GM21381 (cell line): ENCODE measurements at regions not wholly inside any gene's neighbourhood (a gene's known extent, or its start where the extent isn't known, plus 50 kb on each side); places are given as distances from the start of the nearest gene placed in this dataset.
A peak's percentile ranks its signal among the peaks of the same experiment; 100 is the strongest.

Experiments
- ATAC-seq: cut with Tn5 transposase; IDR thresholded peaks from one replicate; pipeline ENCODE4 v1.9.1; 2021; ENCODE audit warnings: mild to moderate bottlenecking, moderate library complexity; ENCODE audit not compliant: unreplicated experiment

DNA sequence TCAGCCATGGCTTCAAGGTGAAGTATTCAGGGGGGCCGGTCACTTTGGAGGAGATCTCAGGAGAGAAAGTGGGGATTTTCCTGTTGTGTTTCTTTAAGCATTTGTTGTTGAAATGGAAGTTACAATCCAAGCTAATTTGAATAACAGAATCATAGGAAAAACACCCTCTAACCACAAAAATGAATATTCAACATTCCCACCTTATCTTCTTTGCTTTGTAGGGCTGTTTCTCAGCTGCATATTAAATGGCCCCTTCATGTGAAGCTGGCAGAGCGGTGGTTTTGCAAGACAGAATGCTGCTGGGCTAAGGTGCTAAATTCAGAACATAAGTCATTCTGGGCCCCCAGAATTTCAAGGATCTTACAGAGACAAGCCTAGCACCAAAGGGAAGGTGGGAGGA is 279.0 kb downstream of the RRAGC start:
- no peak for ATAC-seq

DNA sequence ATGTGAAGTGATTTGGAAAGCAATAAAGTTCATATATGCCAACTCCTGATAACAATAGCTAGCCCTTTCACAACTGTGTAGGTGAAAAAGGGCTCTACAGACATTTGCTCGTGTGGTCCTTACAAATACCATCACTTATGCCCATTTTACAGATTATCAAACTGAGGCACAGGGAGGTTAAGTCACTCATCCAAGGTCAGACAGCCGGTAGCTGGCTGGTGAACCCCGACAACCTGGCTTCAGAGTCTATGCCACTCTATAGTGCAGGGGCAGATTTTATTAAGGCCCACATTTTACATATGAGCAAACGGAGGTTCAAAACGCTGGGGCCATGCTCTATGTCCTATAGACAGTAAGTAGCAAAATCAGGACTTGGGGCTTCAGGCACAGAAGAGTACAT is 280.5 kb downstream of the RRAGC start:
- no peak for ATAC-seq

DNA sequence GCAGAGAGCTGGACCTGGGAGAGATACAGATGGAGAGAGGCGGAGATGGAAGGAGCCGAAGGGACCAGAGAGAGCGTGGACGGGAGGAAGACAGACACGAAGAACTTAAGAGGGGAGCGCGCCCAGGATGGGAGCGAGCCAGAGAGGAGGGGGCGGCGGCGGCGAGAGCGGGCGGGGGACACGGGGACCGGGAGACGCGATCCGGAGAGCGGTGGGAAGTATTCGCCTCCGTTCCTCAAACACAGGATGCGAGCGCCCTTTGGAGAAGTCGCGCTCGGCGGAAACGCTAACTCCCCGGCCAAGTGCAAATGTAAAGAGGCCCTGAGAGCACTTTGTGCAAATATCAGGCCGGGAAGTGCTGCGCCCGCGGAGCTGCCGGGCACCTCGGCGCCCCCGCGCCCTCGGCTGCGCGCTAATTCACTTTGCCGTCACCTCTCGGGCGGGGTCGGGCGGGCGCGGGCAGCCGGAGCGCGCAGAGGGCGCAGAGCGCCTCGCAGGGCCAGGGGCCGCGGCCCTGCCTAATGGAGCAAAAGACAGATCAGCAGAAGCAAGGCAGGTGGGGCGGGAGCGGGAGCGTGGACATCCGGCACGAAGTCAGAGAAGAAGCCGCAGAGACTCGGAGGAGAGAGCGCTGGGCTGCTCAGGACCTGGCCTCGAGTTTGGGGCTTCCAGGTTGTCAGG is 281.2 kb downstream of the RRAGC start:
- no peak for ATAC-seq

DNA sequence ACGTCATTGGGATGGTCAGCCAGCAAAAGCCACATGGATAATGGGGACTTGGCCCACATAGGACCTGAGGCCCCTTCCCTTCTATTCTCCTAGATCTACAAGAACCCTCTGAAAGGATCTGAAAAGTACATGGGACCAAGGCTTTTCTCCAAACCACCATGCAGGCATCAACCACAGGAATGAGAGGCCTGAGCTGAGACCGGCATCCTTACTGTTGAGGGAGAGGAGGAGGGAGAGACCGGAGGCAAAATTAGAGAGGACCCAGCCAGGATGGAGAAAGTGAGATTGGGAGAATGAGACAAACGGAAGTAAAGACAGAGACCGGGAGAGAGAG is 281.7 kb downstream of the RRAGC start:
- ATAC-seq, result no peak

DNA sequence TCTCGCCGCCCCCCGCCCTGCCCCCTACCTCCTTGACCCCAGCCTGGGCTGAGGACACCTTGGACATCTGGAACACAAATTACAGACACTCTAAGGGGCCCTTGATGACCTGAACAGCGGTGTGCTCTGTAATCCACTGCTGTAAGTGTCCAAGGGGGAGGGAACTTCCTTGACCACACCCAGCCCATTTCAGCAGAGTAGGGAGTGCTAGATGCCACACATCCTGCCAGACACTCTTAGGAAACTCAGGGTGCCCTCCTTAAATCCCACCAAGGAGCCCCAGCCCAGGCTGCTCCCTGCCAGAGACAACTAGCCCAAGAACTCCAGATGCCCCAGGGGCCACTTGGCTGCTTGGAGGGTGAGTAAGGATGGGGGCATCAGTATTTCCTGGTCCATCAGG is 282.2 kb downstream of the RRAGC start:
- no peak for ATAC-seq

DNA sequence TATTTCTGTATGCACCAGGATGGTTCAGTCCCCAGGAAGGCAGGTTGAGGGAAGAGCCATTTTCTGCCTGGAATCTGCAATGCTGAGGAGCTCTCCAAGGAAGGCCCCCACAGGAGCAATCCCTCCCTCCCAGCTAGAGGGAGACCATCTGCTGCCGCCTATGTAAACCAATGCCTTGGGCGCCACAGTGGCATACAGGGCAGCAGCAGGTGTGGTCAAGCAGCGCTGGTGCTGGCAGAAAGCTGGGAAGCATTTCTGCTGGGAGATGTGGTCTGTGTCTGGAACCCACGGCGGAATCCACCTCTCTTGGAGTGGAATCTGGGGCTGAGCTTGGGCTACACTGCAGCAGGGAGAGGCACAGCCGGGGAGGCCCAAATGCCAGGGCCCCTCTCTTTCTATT is 283.3 kb downstream of the RRAGC start:
- ATAC-seq, result no peak

DNA sequence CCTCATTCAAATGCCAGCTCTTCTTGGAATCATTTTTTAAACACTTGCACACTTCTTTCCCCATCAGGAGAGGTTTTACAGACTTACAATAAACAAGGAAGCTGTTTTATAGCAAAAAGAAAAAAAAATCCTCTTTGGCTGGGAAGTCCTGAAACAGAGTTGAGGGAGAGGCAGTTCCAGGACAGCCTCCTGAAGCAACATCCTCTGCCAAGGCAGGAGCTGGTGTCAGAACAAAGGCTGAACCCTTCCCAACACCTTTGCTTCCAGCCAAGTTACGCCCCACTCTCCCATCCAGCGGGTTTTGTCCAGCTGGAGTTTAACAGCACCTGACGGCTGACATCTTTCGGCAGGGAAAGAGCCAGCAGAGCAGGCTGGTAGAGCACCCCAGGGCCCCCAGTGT is 287.8 kb downstream of the RRAGC start:
- no peak for ATAC-seq

DNA sequence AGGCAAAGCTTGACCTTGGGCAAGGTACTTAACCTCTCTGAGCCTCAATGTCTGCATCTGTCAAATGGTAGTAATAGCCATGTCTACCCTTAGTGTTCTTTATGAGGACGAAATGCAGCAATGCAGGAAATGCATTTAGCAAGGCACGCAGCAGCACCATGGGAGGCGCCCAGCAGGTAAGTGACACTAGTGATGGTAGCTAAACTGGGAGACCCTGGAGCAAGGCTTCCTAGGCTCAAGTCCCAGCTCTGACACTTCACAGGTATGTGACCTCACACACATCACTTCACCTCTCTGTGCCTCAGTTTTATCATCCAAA is 289.0 kb downstream of the RRAGC start:
- no peak for ATAC-seq

DNA sequence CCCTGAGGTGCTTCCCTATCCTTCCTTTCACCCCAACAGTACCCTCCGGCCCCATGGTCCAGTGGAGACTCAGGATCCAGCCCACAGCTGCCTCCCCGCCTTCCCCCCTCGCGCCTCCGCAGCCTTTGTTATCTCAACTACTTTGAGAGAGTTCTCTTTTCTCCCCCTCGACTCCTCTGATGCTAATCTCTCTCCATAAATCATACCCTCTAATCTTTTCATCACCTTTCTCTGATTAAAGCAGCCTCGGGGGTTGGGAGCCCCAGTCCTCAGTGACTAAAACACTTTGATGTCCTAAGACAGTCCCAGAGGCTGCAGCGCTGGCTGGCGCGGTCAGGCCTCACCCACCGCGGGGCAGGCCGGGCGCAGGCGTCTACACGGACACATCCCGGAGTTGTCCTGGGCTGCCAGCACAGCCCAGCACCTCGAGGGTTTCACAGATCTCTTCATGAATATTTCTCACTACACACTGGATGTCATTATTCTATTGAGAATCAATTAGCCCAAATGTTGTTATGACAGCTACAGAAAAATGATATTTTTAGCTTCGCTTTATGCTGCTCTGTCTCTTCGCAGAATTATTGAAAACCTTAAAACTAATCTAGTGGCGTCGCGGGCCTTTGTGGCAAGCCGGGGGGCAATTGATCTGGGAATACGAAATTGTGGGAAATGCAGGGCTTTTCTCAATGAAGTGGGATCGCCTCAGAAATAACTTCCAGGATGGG is 289.5 kb downstream of the RRAGC start:
- ATAC-seq, result no peak

DNA sequence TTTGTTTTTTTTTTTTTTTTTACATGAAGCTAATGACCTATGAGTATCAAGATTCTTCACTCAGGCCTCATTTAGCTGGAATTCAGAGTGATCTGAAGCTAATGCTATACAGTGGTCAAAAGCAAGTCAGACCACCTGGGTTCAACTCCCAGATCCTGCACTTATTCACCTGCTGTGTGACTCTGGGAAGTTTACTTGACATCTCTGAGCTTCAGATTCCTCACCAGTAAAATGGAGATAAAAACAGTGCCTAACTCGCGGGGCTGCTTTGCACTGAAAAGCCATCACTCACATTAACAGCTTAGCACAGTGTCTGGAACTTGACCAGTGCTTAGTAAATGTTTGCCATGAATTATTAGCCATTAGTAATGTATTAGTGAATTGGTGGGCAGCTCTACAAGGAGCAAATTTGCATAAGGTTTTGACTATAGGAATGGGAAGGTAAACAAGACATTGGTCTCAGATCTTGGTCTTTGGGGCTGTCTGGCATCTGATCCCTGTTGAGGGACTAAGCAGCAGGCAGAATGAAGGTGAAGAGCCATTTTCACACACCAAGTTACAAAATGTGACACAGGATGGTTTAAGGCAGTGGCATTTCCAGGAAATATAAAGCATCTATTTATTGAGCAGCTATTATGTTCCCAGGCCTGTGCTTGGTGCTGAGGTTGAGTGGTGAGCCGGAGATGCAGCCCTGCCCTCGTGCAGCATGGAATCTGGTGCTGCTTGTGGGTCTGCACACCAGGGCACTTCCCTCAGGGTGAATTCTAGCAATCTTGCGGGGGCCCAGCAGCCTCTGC is 291.3 kb downstream of the RRAGC start:
- no peak for ATAC-seq

DNA sequence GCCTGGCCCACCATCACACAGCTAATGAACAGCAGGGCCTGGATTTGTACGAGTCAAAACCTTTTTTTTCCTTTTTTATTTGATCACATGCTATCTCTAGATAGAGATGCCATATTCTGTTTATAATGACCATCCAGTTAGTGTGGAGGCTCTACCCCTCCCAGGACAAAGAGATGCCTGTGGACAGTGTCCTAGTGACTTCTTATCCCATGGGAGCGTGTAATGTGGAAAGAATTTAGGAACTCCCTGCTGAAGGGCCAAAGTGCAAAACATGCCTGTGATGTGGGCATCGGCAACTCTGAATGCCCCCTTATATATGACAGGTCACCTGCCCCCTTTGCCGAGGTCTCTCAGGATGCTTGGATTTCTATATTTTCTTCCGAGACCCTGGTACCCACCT is 292.2 kb downstream of the RRAGC start:
- ATAC-seq, result no peak

DNA sequence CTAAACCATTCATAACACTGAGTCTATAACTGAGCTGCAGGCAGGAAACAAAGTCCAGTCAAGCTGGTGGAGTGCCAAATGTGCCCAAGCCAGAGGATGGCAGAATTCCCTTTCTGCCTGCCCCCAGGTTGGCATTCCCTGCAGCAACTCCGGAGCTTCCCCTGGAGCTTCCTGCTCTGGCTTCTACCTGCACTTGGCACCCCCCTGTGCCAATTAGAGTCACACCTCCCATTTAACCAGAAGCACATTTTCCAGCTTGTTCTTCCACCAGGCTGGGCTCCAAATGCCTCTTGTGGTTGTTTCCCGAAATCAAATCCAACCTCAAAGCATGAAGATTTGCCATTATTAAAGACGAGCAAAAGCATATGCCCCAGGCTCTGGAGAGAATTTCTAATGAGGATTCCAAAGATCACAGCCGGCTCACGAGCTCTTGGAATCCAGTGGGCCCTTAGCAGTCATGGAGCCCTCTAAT is 294.5 kb downstream of the RRAGC start:
- ATAC-seq, result no peak

DNA sequence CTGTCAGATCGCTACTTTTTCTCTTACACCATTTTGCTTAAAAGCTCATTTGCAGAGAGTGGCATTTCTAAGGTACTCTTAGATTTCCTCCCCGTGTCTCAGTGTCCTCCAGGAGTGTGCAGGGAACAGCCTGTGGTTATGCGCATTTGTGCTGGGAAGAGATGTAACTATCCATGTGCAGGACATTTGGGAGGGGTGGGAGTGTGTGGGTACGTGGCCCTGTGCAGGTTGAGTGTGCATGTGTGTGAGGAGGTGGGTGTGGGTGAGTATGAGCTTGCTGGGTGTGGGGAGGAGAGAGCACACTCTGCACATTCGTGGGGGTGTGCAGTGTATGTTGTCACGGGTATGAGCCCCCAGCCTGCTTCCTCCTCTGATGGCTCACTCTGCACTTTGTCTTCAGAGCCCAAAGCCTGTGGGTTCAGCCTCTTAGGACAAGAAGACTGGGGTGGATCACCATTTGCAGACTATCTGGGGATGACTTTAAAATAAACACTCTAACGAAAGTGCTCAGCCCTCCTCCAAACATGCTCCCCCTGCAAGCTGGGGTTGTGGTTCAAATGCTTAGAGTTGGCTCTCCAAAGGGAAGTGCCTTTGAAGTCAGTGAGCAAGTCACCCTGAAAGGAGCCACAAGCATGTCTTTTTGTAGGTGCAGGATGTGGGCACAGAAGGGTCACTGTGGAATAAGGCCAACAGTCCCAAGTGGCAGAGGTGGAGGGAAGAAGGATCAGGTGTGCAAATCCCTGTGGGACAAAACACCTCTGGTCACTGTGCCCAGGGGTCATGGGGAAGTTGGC is 295.4 kb downstream of the RRAGC start:
- no peak for ATAC-seq

DNA sequence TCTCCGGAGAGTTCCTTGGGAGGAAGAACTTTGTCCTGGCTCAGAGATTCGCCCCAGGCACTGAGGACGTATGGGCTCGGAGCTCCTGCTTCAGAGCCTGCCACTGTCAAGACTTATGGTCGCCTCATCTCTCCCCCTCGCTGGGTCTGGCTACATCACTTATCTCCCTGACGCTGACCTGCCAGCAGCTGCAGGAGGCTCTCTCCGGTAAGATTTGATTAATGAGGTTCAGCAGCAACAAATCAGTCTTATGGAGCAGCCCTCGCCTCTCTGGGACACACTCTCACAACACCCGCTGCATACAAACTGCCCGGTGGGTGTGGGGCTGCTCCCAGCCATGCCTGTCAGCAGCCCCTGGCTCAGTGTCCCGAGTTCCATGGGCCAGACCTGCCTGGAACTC is 297.8 kb downstream of the RRAGC start:
- ATAC-seq, result no peak

DNA sequence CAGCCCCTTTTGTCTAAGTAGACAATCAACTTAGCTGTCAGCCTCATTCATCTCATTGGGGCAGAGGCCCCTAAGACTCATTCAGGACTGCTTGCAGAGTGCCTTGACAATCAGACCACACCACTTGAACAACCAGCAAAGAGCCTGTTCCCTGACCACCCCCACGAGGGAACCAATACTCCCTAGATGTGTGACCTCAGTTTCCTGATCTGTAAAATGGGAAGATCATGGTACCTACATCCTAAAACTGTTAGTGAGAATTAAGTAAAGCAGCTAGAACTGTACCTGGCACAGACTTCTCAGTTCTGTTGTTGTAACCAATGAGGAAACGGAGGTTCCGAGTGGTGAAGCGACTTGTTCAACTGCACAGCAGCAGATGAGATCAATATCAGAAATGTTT is 298.5 kb downstream of the RRAGC start:
- ATAC-seq, result no peak

DNA sequence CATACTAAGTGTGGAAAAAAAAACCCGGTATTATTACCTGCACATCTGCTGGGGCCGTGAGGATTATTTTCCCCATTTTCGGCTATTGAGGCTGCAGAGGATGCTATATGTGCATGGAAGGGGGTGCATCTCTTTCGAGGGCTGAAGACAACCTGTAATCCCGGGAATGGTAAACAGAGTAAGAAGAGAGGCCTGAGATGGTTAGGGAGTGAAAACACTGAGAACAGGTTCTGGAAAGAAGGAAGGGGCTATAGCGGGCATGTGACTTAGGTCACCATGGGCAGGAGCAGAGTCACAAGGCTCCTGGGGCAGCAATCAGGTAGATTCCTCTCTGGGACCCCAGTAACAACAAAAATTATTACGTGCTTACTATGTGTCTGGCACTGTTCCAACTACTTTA is 299.1 kb downstream of the RRAGC start:
- no peak for ATAC-seq

DNA sequence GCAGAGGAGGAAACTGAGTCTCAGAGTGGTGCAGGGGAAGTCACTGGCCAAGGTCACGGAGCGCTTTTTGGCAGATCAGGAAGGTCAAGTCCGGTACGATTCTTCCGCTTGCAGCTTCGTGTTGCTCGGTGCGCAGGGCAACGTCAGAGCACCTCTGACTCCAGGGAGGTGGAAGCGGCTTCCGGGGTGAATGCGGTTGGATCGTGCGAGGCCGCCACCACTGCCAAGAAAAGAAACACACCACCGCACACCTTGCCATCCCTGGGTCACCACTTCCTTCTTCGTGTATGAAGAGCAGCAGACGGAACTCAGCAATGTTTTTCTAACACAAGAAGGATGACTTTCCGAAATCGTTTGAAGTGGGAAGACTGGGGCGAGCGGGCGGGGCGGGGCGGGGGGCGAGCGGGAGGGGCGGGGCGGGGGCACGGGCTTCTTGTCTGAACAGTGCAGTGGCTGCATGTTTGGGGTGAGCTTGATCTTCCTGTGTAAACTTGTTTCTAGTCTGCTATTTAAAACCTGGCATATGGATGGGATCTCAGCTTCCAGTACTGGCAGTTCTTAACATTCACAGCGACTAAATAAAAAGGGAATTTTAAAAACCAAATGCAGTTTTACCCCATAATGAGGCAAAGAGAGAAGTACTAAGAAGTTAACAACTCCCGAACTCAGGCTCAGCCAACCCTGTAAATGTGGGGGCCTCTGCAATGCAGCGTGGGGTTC is 300.0 kb downstream of the RRAGC start:
- ATAC-seq, result peak; percentile 68

DNA sequence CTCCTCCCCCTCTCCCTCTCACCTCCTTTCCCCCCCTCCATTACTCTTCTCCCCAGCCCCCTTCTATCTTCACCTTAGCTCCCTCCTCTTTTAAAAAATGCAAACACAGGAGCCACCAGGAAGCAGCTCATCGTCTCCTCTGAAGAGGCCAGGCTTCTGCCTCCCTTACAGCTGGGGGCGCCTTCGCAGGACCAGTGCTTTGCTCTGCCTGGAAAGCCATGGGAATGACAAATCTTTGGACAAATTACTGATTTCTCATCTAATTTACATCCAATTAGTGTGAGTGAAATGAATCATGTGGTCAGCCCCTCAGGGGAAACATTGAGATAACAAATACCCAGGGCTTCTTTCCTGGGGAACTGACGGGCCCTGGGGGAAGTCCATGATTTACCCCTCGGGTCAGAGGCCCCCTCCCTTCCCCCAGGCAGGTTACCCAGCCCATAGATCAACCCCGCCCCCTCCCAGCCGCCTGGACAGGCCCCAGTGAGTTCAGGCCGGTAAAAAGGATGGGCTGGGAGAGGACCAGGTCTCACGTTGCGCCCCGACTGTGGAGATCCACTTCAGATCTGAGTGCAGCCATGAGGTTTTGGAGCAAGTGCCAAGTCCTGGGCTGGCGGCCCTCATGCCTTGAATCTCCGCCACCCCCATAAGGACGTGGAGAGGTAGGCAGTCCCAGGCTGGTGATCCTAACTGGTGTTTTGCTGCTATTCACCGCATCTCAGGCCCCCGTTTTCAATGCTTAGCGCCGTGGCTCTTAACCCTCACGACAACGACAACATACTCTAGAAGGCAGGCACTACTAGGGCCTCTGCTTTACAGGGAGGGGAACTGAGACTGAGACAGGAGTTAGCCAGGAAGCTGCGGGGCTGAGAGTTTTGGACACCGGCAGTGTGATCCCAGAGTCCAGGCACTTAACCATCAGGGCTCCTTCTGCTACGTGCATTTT is 300.8 kb downstream of the RRAGC start:
- ATAC-seq, result no peak

DNA sequence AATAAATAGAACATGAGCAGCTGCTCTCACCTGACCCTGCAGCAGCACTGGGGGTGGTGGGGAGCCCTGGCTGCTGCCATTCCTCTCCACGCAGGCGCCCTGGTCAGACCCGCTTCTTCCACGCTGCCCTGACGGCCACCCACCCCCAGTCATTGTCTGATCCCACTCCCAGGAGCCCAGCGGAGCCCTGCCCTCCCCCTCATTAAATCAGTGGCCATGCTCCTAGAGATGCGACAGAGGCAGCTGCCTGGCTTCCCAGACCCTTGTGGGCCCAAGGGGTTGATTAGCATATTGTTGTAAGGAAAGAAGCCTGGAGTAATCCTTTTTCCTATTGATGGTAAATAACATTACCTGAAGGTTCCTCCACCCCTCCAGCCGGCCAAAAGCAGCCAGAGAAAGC is 301.5 kb downstream of the RRAGC start:
- no peak for ATAC-seq

DNA sequence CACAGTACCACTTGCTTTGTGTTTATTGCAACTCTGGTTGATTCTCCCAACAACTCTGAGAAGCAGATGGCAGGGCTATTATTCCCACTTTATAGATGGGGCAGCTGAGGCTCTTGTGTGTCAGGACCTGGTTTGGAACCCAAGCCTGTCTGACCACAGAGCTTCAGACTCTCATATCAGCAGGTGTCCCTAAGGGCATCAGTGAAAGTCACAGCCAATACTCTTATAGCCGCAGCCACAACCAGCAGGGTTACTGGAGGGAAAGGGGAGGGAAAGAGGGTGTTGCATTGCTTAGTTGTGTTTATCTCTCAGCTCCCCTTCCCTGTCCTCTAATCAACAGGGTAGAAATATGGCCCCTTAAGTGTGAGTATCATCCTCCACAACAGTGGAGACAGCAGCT is 304.0 kb downstream of the RRAGC start:
- ATAC-seq, result no peak
